DMS53 treated with DMSO at 0.1 percent for 48 hours (cell line): ENCODE measurements at regions not wholly inside any gene's neighbourhood (a gene's known extent, or its start where the extent isn't known, plus 50 kb on each side); places are given as distances from the start of the nearest gene placed in this dataset.

Experiments used
- DNase-seq: peaks from one replicate; lab custom pipeline; 2025; ENCODE audit not compliant: unreplicated experiment; lab: John Stamatoyannopoulos, UW

GRCh38 chr22:46065691-46066454 lies 84.5 kb upstream of the PPARA start:
- no peak for DNase-seq

GRCh38 chr22:46066691-46067090 lies 83.6 kb upstream of the PPARA start:
- DNase-seq = no peak

- DNase-seq = peak; percentile 51
Observed at GRCh38 chr22:46067159-46068111, 82.9 kb upstream of the PPARA start.

- DNase-seq = no peak
Observed at GRCh38 chr22:46068181-46068592, 82.1 kb upstream of the PPARA start.

- DNase-seq = no peak
Observed at GRCh38 chr22:46068593-46069491, 81.5 kb upstream of the PPARA start.

- peak; percentile 46 for DNase-seq
Observed at GRCh38 chr22:46069521-46070214, 80.7 kb upstream of the PPARA start.

- DNase-seq = no peak
Observed at GRCh38 chr22:46070215-46070802, 80.0 kb upstream of the PPARA start.

- peak; percentile 14 for DNase-seq
Observed at GRCh38 chr22:46070803-46071450, 79.4 kb upstream of the PPARA start.

GRCh38 chr22:46071451-46072109 lies 78.7 kb upstream of the PPARA start:
- DNase-seq = peak; percentile 32

GRCh38 chr22:46072110-46072881 lies 78.0 kb upstream of the PPARA start:
- no peak for DNase-seq

- DNase-seq = no peak
Observed at GRCh38 chr22:46072981-46073682, 77.2 kb upstream of the PPARA start.

- no peak for DNase-seq
Observed at GRCh38 chr22:46073683-46074504, 76.4 kb upstream of the PPARA start.

GRCh38 chr22:46074771-46075551 lies 75.4 kb upstream of the PPARA start:
- no peak for DNase-seq

GRCh38 chr22:46075764-46076531 lies 74.4 kb upstream of the PPARA start:
- DNase-seq = no peak

GRCh38 chr22:46076651-46077339 lies 73.5 kb upstream of the PPARA start:
- DNase-seq = no peak
